HEK293T (cell line): ENCODE measurements at regions not wholly inside any gene's neighbourhood (a gene's known extent, or its start where the extent isn't known, plus 50 kb on each side); places are given as distances from the start of the nearest gene placed in this dataset.

Experiments used
- BHLHE40 ChIP-seq: fragments of 450-650 bp; IDR thresholded peaks from 2 replicates; pipeline ENCODE4 v1.6.1; 2016; ENCODE audit warnings: mild to moderate bottlenecking, moderate library complexity, borderline replicate concordance
- ELF4 ChIP-seq: fragments of 450-650 bp; IDR thresholded peaks from 2 replicates; pipeline ENCODE4 v1.6.1; 2017; ENCODE audit warnings: antibody characterized with exemption
- FOXA1 ChIP-seq: fragments of 450-650 bp; IDR thresholded peaks from 2 replicates; pipeline ENCODE4 v1.6.1; 2016; ENCODE audit warnings: mild to moderate bottlenecking
- FOXM1 ChIP-seq: fragments of 450-650 bp; IDR thresholded peaks from 2 replicates; pipeline ENCODE4 v1.6.1; 2017; ENCODE audit warnings: mild to moderate bottlenecking, borderline replicate concordance
- HDGF ChIP-seq: fragments of 450-650 bp; IDR thresholded peaks from 2 replicates; pipeline ENCODE4 v1.6.1; 2017; ENCODE audit warnings: antibody characterized with exemption, borderline replicate concordance
- L3MBTL2 ChIP-seq: fragments of 450-650 bp; conservative IDR thresholded peaks from 2 replicates; pipeline ENCODE4 v1.6.1; 2016; ENCODE audit warnings: mild to moderate bottlenecking
- LEF1 ChIP-seq: fragments of 450-650 bp; IDR thresholded peaks from 2 replicates; pipeline ENCODE4 v1.6.1; 2017; ENCODE audit warnings: mild to moderate bottlenecking, borderline replicate concordance
- NFRKB ChIP-seq: fragments of 450-650 bp; IDR thresholded peaks from 2 replicates; pipeline ENCODE4 v1.6.1; 2016; ENCODE audit warnings: mild to moderate bottlenecking, moderate library complexity
- SP1 ChIP-seq: fragments of 450-650 bp; IDR thresholded peaks from 2 replicates; pipeline ENCODE4 v1.6.1; 2017
- SUZ12 ChIP-seq: fragments of 450-650 bp; IDR thresholded peaks from 2 replicates; pipeline ENCODE4 v1.6.1; 2016; ENCODE audit warnings: mild to moderate bottlenecking
- TARDBP ChIP-seq: fragments of 450-650 bp; IDR thresholded peaks from 2 replicates; pipeline ENCODE4 v1.6.1; 2016
- ZNF384 ChIP-seq: fragments of 450-650 bp; IDR thresholded peaks from 2 replicates; pipeline ENCODE4 v1.6.1; 2016
- TF ChIP-seq, protein P1 (sequence below): fragments of 450-650 bp; IDR thresholded peaks from 2 replicates; pipeline ENCODE4 v1.6.1; 2016

DNA sequence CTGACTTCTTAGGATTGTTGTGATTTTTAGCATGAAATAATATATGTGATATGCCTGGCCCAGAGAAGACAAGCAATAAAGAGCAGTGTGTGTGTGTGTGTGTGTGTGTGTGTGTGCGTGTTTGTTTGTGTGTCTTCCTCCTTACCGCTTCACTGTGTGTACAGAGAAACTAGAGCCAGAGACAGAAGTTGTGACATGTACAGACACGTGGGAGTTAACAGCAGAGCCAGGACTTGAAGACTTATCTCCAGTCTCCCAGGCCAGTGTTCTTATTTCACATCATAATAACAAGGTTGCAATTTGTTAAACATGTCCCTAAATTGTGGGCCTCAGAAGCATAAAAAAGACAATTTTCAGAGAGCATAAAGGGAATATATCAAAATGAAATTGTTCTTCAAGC lies 192.0 kb upstream of the JUN start:
- TF ChIP-seq ELF4 (no peak), ZNF384 (no peak), FOXA1 (no peak), TARDBP (no peak), FOXM1 (no peak), SP1 (no peak), BHLHE40 (no peak), SUZ12 (no peak), L3MBTL2 (no peak), LEF1 (no peak), NFRKB (no peak), HDGF (no peak)
- TF ChIP-seq, protein P1, sequence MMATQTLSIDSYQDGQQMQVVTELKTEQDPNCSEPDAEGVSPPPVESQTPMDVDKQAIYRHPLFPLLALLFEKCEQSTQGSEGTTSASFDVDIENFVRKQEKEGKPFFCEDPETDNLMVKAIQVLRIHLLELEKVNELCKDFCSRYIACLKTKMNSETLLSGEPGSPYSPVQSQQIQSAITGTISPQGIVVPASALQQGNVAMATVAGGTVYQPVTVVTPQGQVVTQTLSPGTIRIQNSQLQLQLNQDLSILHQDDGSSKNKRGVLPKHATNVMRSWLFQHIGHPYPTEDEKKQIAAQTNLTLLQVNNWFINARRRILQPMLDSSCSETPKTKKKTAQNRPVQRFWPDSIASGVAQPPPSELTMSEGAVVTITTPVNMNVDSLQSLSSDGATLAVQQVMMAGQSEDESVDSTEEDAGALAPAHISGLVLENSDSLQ = no peak
